GM12874 (cell line): ENCODE measurements at regions not wholly inside any gene's neighbourhood (a gene's known extent, or its start where the extent isn't known, plus 50 kb on each side); places are given as distances from the start of the nearest gene placed in this dataset.

Experiments
- CTCF ChIP-seq: IDR thresholded peaks from 2 replicates; pipeline ENCODE4 v1.5.1; 2011; ENCODE audit warnings: low read depth, mild to moderate bottlenecking, control low read depth, low read length, moderate library complexity; ENCODE audit not compliant: insufficient read depth

GRCh38 chr3:147906285-147906684 is 497.1 kb downstream of the ZIC1 start:
- TF ChIP-seq CTCF = no peak

GRCh38 chr3:147914532-147914931 is 505.4 kb downstream of the ZIC1 start:
- TF ChIP-seq CTCF = no peak

- TF ChIP-seq CTCF = no peak
Measured at GRCh38 chr3:147915057-147915456, 505.9 kb downstream of the ZIC1 start.

- TF ChIP-seq CTCF = no peak
Measured at GRCh38 chr3:147919496-147919895, 510.3 kb downstream of the ZIC1 start.

- no peak for TF ChIP-seq CTCF
Measured at GRCh38 chr3:147921051-147921450, 511.9 kb downstream of the ZIC1 start.

GRCh38 chr3:147924755-147925154 is 515.6 kb downstream of the ZIC1 start:
- no peak for TF ChIP-seq CTCF

GRCh38 chr3:147925272-147925671 is 516.1 kb downstream of the ZIC1 start:
- no peak for TF ChIP-seq CTCF

- no peak for TF ChIP-seq CTCF
Measured at GRCh38 chr3:147930232-147930807, 521.2 kb downstream of the ZIC1 start.
